ENCODE measurements at regions not wholly inside any gene's neighbourhood (a gene's known extent, or its start where the extent isn't known, plus 50 kb on each side); places are given as distances from the start of the nearest gene placed in this dataset.

GRCh38 chr7:156491435-156491834, 149.1 kb upstream of the RNF32 start:
- TF ChIP-seq POLR2A (IDR thresholded peaks at IDR 0.05) (no peak), POLR2AphosphoS5 (IDR thresholded peaks at IDR 0.05) (no peak)
- TF ChIP-seq, protein P1, sequence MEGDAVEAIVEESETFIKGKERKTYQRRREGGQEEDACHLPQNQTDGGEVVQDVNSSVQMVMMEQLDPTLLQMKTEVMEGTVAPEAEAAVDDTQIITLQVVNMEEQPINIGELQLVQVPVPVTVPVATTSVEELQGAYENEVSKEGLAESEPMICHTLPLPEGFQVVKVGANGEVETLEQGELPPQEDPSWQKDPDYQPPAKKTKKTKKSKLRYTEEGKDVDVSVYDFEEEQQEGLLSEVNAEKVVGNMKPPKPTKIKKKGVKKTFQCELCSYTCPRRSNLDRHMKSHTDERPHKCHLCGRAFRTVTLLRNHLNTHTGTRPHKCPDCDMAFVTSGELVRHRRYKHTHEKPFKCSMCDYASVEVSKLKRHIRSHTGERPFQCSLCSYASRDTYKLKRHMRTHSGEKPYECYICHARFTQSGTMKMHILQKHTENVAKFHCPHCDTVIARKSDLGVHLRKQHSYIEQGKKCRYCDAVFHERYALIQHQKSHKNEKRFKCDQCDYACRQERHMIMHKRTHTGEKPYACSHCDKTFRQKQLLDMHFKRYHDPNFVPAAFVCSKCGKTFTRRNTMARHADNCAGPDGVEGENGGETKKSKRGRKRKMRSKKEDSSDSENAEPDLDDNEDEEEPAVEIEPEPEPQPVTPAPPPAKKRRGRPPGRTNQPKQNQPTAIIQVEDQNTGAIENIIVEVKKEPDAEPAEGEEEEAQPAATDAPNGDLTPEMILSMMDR (IDR thresholded peaks at IDR 0.05), result no peak
